CD4-positive, alpha-beta T cell treated with Interleukin-2 at 100 ng/mL for 4 hours (primary cell): ENCODE measurements at regions not wholly inside any gene's neighbourhood (a gene's known extent, or its start where the extent isn't known, plus 50 kb on each side); places are given as distances from the start of the nearest gene placed in this dataset.

ENCODE experiments used
- DNase-seq: peaks from one replicate; pipeline ENCODE4 v3.0.0-alpha.2; 2020; ENCODE audit warnings: low spot score

- no peak for DNase-seq
Observed at GRCh38 chr15:31555022-31555421, 228.4 kb downstream of the KLF13 start.

- no peak for DNase-seq
Observed at GRCh38 chr15:31556494-31557150, 230.0 kb downstream of the KLF13 start.

- no peak for DNase-seq
Observed at GRCh38 chr15:31557899-31558298, 231.3 kb downstream of the KLF13 start.

GRCh38 chr15:31558840-31559239, 232.2 kb downstream of the KLF13 start:
- no peak for DNase-seq

- DNase-seq: no peak
Observed at GRCh38 chr15:31559786-31560185, 233.2 kb downstream of the KLF13 start.

GRCh38 chr15:31560643-31561042, 234.0 kb downstream of the KLF13 start:
- no peak for DNase-seq

- DNase-seq: no peak
Observed at GRCh38 chr15:31561156-31561555, 234.5 kb downstream of the KLF13 start.

GRCh38 chr15:31563001-31563400, 236.4 kb downstream of the KLF13 start:
- no peak for DNase-seq

- DNase-seq: no peak
Observed at GRCh38 chr15:31563421-31563820, 236.8 kb downstream of the KLF13 start.

GRCh38 chr15:31567861-31568260, 241.2 kb downstream of the KLF13 start:
- DNase-seq: no peak

- DNase-seq: no peak
Observed at GRCh38 chr15:31569836-31570235, 243.2 kb downstream of the KLF13 start.

- DNase-seq: no peak
Observed at GRCh38 chr15:31570591-31570990, 244.0 kb downstream of the KLF13 start.

- no peak for DNase-seq
Observed at GRCh38 chr15:31571676-31572075, 245.0 kb downstream of the KLF13 start.

- DNase-seq: no peak
Observed at GRCh38 chr15:31573759-31574158, 247.1 kb downstream of the KLF13 start.

GRCh38 chr15:31574766-31575165, 248.1 kb downstream of the KLF13 start:
- no peak for DNase-seq

GRCh38 chr15:31577108-31577507, 250.5 kb downstream of the KLF13 start:
- no peak for DNase-seq

GRCh38 chr15:31579282-31579681, 252.6 kb downstream of the KLF13 start:
- DNase-seq: no peak

- no peak for DNase-seq
Observed at GRCh38 chr15:31579976-31580375, 253.3 kb downstream of the KLF13 start.

GRCh38 chr15:31584195-31584594, 257.6 kb downstream of the KLF13 start:
- DNase-seq: no peak

- DNase-seq: no peak
Observed at GRCh38 chr15:31585240-31585639, 258.6 kb downstream of the KLF13 start.

- DNase-seq: no peak
Observed at GRCh38 chr15:31586841-31587240, 260.2 kb downstream of the KLF13 start.

- DNase-seq: no peak
Observed at GRCh38 chr15:31587583-31587982, 260.9 kb downstream of the KLF13 start.

- no peak for DNase-seq
Observed at GRCh38 chr15:31590609-31591008, 264.0 kb downstream of the KLF13 start.

GRCh38 chr15:31591908-31592307, 265.3 kb downstream of the KLF13 start:
- DNase-seq: no peak

- no peak for DNase-seq
Observed at GRCh38 chr15:31597466-31597865, 270.8 kb downstream of the KLF13 start.
